ENCODE measurements at regions not wholly inside any gene's neighbourhood (a gene's known extent, or its start where the extent isn't known, plus 50 kb on each side); places are given as distances from the start of the nearest gene placed in this dataset.

GRCh38 chr13:62829486-62829885 lies 1413.8 kb upstream of the PCDH20 start:
- TF ChIP-seq POLR2A (IDR thresholded peaks at IDR 0.05) (no peak), CTCF (IDR thresholded peaks at IDR 0.05) (no peak)
